Glomerular visceral epithelial cell (primary cell): ENCODE measurements at regions not wholly inside any gene's neighbourhood (a gene's known extent, or its start where the extent isn't known, plus 50 kb on each side); places are given as distances from the start of the nearest gene placed in this dataset.

Experiments
- DNase-seq: peaks from one replicate; pipeline ENCODE4 v3.0.0-alpha.2; 2016; ENCODE audit errors: extremely low spot score

- no peak for DNase-seq
Observed at GRCh38 chr12:87841935-87842334, 187.3 kb downstream of the C12orf50 start.

GRCh38 chr12:87836190-87836589 is 193.0 kb downstream of the C12orf50 start:
- no peak for DNase-seq

GRCh38 chr12:87828382-87828973 is 200.7 kb downstream of the C12orf50 start:
- no peak for DNase-seq

GRCh38 chr12:87827638-87828264 is 201.4 kb downstream of the C12orf50 start:
- peak; percentile 78 for DNase-seq

GRCh38 chr12:87822923-87823322 is 206.3 kb downstream of the C12orf50 start:
- no peak for DNase-seq

- DNase-seq = peak; percentile 89
Observed at GRCh38 chr12:87820524-87821202, 208.5 kb downstream of the C12orf50 start.

- DNase-seq = no peak
Observed at GRCh38 chr12:87818441-87818840, 210.8 kb downstream of the C12orf50 start.

- DNase-seq = peak; percentile 42
Observed at GRCh38 chr12:87815771-87816585, 213.2 kb downstream of the C12orf50 start.

GRCh38 chr12:87814625-87815024 is 214.6 kb downstream of the C12orf50 start:
- DNase-seq = no peak

GRCh38 chr12:87813476-87814234 is 215.5 kb downstream of the C12orf50 start:
- DNase-seq = peak; percentile 61

GRCh38 chr12:87812681-87813080 is 216.5 kb downstream of the C12orf50 start:
- no peak for DNase-seq

GRCh38 chr12:87812030-87812429 is 217.2 kb downstream of the C12orf50 start:
- no peak for DNase-seq

GRCh38 chr12:87809916-87810315 is 219.3 kb downstream of the C12orf50 start:
- DNase-seq = no peak

GRCh38 chr12:87807086-87807485 is 222.1 kb downstream of the C12orf50 start:
- DNase-seq = no peak

- no peak for DNase-seq
Observed at GRCh38 chr12:87806310-87806709, 222.9 kb downstream of the C12orf50 start.

- no peak for DNase-seq
Observed at GRCh38 chr12:87804386-87804785, 224.8 kb downstream of the C12orf50 start.

- DNase-seq = no peak
Observed at GRCh38 chr12:87802721-87803011, 226.5 kb downstream of the C12orf50 start.

- no peak for DNase-seq
Observed at GRCh38 chr12:87801860-87802720, 227.1 kb downstream of the C12orf50 start.

- no peak for DNase-seq
Observed at GRCh38 chr12:87796961-87797516, 232.2 kb downstream of the C12orf50 start.

- no peak for DNase-seq
Observed at GRCh38 chr12:87795555-87795954, 233.6 kb downstream of the C12orf50 start.

GRCh38 chr12:87794854-87795253 is 234.3 kb downstream of the C12orf50 start:
- DNase-seq = no peak
